ENCODE measurements at regions not wholly inside any gene's neighbourhood (a gene's known extent, or its start where the extent isn't known, plus 50 kb on each side); places are given as distances from the start of the nearest gene placed in this dataset.

DNA sequence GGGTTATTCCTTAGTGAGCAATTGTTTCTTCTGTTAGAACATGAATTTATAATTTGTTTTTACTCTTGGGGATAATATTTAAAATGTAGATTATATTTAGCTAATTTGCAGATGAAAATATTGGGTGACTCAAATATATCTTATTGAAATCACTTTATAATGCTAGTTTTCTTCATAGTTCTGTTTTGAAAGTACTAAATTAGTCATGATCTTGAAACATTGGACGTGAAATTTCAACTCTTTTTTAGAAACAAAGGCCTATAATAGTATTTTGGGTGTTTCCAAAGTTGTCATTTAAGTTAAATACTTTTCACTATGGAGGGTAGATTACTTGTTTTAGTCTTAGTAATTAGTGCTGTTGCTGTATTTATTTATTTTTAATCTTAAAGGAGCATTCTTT, 250.9 kb downstream of the UTRN start:
- TF ChIP-seq CTCF (IDR thresholded peaks at IDR 0.05; ENCODE audit: low read length) (no peak), EZH2 (IDR thresholded peaks at IDR 0.05; ENCODE audit: borderline replicate concordance, low read length) (no peak)

Data from OCI-LY1 (cell line).